ENCODE measurements at regions not wholly inside any gene's neighbourhood (a gene's known extent, or its start where the extent isn't known, plus 50 kb on each side); places are given as distances from the start of the nearest gene placed in this dataset.
A peak's percentile ranks its signal among the peaks of the same experiment; 100 is the strongest.

GRCh38 chr5:174399411-174399810, 325.0 kb upstream of the MSX2 start:
- in situ Hi-C loops (cut with MboI; ENCODE audit: low pct_unique_long_range_greater_than_20kb, low sequenced_read_pairs, unreplicated experiment) = no loop called here
- TF ChIP-seq CTCF (IDR thresholded peaks at IDR 0.05; ENCODE audit: extremely low read depth, insufficient read depth, missing control alignments) = no peak
- no peak for DNase-seq (ENCODE audit: low spot score)

- in situ Hi-C loops (cut with MboI; ENCODE audit: low pct_unique_long_range_greater_than_20kb, low sequenced_read_pairs, unreplicated experiment) = loop anchor here (25.0 kb wide), 1 partner anchor 412 kb away; no protein-coding TSS in a partner anchor
- no peak for DNase-seq (ENCODE audit: low spot score)
- no peak for TF ChIP-seq CTCF (IDR thresholded peaks at IDR 0.05; ENCODE audit: extremely low read depth, insufficient read depth, missing control alignments)
Observed at GRCh38 chr5:174400461-174400860, 323.9 kb upstream of the MSX2 start.

GRCh38 chr5:174401793-174402192, 322.6 kb upstream of the MSX2 start:
- no peak for TF ChIP-seq CTCF (IDR thresholded peaks at IDR 0.05; ENCODE audit: extremely low read depth, insufficient read depth, missing control alignments)
- in situ Hi-C loops (cut with MboI; ENCODE audit: low pct_unique_long_range_greater_than_20kb, low sequenced_read_pairs, unreplicated experiment) = loop anchor here (25.0 kb wide), 1 partner anchor 411 kb away; no protein-coding TSS in a partner anchor
- DNase-seq (ENCODE audit: low spot score) = no peak

GRCh38 chr5:174402222-174402812, 322.1 kb upstream of the MSX2 start:
- no peak for DNase-seq (ENCODE audit: low spot score)
- TF ChIP-seq CTCF (IDR thresholded peaks at IDR 0.05; ENCODE audit: extremely low read depth, insufficient read depth, missing control alignments) = no peak
- in situ Hi-C loops (cut with MboI; ENCODE audit: low pct_unique_long_range_greater_than_20kb, low sequenced_read_pairs, unreplicated experiment) = loop anchor here (25.0 kb wide), 1 partner anchor 410 kb away; no protein-coding TSS in a partner anchor

- TF ChIP-seq CTCF (IDR thresholded peaks at IDR 0.05; ENCODE audit: extremely low read depth, insufficient read depth, missing control alignments) = no peak
- in situ Hi-C loops (cut with MboI; ENCODE audit: low pct_unique_long_range_greater_than_20kb, low sequenced_read_pairs, unreplicated experiment) = loop anchor here (25.0 kb wide), 1 partner anchor 407 kb away; no protein-coding TSS in a partner anchor
- DNase-seq (ENCODE audit: low spot score) = no peak
Observed at GRCh38 chr5:174404848-174405247, 319.5 kb upstream of the MSX2 start.

GRCh38 chr5:174409070-174409469, 315.3 kb upstream of the MSX2 start:
- DNase-seq (ENCODE audit: low spot score) = no peak
- in situ Hi-C loops (cut with MboI; ENCODE audit: low pct_unique_long_range_greater_than_20kb, low sequenced_read_pairs, unreplicated experiment) = loop anchor here (25.0 kb wide), 1 partner anchor 403 kb away; no protein-coding TSS in a partner anchor
- peak; percentile 19 for TF ChIP-seq CTCF (IDR thresholded peaks at IDR 0.05; ENCODE audit: extremely low read depth, insufficient read depth, missing control alignments)
